ENCODE measurements at regions not wholly inside any gene's neighbourhood (a gene's known extent, or its start where the extent isn't known, plus 50 kb on each side); places are given as distances from the start of the nearest gene placed in this dataset. TPM values are rescaled to one million over a fixed set of nuclear protein-coding genes. Genes with fewer than 3 reads are reported as not detected.

Small RNA genes in the stretch of these regions (small RNA-seq; reads per million reads assigned to genes)
- not detected for gene MIR3680-2

Data from frontal cortex (tissue), 1 donor.